WERI-Rb-1 (cell line): ENCODE measurements at regions not wholly inside any gene's neighbourhood (a gene's known extent, or its start where the extent isn't known, plus 50 kb on each side); places are given as distances from the start of the nearest gene placed in this dataset.
"Not testable (repeated sequence)": the region's sequence is repeated elsewhere in the genome, so short reads cannot be mapped to it uniquely, and the experiment has no call there.

Experiments used
- DNase-seq: peaks from one replicate; pipeline ENCODE4 v3.0.0-alpha.2; 2020
- H3K27ac ChIP-seq: fragments of 250-450 bp; sonication (Bioruptor Pico); 2 replicates; pipeline ENCODE4 v1.5.1; 2020; ENCODE audit warnings: mild to moderate bottlenecking, moderate library complexity
- H3K27me3 ChIP-seq: fragments of 250-450 bp; sonication (Bioruptor Pico); 2 replicates; pipeline ENCODE4 v1.5.1; 2021; ENCODE audit warnings: mild to moderate bottlenecking, low read depth, moderate library complexity; ENCODE audit not compliant: insufficient read depth, severe bottlenecking
- H3K36me3 ChIP-seq: fragments of 250-450 bp; sonication (Bioruptor Pico); 2 replicates; pipeline ENCODE4 v1.5.1; 2020; ENCODE audit warnings: mild to moderate bottlenecking, moderate library complexity
- H3K4me3 ChIP-seq: 2 replicates; pipeline ENCODE4 v1.5.1; 2011; ENCODE audit warnings: low read depth, mild to moderate bottlenecking, control low read depth, low read length
- H3K9me3 ChIP-seq: fragments of 250-450 bp; sonication (Bioruptor Pico); 2 replicates; pipeline ENCODE4 v1.5.1; 2021; ENCODE audit warnings: mild to moderate bottlenecking, moderate library complexity; ENCODE audit not compliant: severe bottlenecking
- CTCF ChIP-seq: IDR thresholded peaks from 2 replicates; pipeline ENCODE4 v1.5.1; 2011; ENCODE audit warnings: low read depth, mild to moderate bottlenecking, control low read depth, inconsistent platforms, low read length

GRCh38 chr4:118625097-118625496 is 60.1 kb upstream of the METTL14 start:
- not testable (repeated sequence) for H3K36me3 ChIP-seq, H3K27me3 ChIP-seq, H3K9me3 ChIP-seq, H3K27ac ChIP-seq, H3K4me3 ChIP-seq
- peak; percentile 68 for DNase-seq

- not testable (repeated sequence) for H3K9me3 ChIP-seq, H3K36me3 ChIP-seq, H3K4me3 ChIP-seq, H3K27ac ChIP-seq, H3K27me3 ChIP-seq, DNase-seq
- TF ChIP-seq CTCF, result 0 out of 2 replicates have a peak, but pooled peaks have one; percentile 8
Measured at GRCh38 chr4:118629697-118630096, 55.5 kb upstream of the METTL14 start.

GRCh38 chr4:118630897-118631296 is 54.3 kb upstream of the METTL14 start:
- not testable (repeated sequence) for H3K9me3 ChIP-seq, H3K27me3 ChIP-seq, H3K27ac ChIP-seq, H3K36me3 ChIP-seq, H3K4me3 ChIP-seq, DNase-seq

- not testable (repeated sequence) for H3K9me3 ChIP-seq, H3K4me3 ChIP-seq, DNase-seq, H3K27me3 ChIP-seq, H3K36me3 ChIP-seq, H3K27ac ChIP-seq
Measured at GRCh38 chr4:118631321-118632050, 53.7 kb upstream of the METTL14 start.

- DNase-seq, H3K4me3 ChIP-seq, H3K36me3 ChIP-seq, H3K27me3 ChIP-seq, H3K9me3 ChIP-seq, H3K27ac ChIP-seq: not testable (repeated sequence)
Measured at GRCh38 chr4:118633476-118633875, 51.7 kb upstream of the METTL14 start.

- H3K36me3 ChIP-seq, H3K4me3 ChIP-seq, H3K27ac ChIP-seq, H3K27me3 ChIP-seq, DNase-seq, H3K9me3 ChIP-seq: not testable (repeated sequence)
Measured at GRCh38 chr4:118634126-118634875, 50.9 kb upstream of the METTL14 start.
